ENCODE measurements at regions not wholly inside any gene's neighbourhood (a gene's known extent, or its start where the extent isn't known, plus 50 kb on each side); places are given as distances from the start of the nearest gene placed in this dataset.

- CTCF ChIA-PET: no interaction called here
- no peak overlapping the region for H3K4me3 ChIP-seq (ENCODE audit: low read depth, low read length)
- TF ChIP-seq ZNF707 (tag by site-specific recombination; IDR thresholded peaks at IDR 0.05) (no peak), ZNF501 (tag by site-specific recombination; IDR thresholded peaks at IDR 0.05) (no peak), ZEB2 (tag by site-specific recombination; IDR thresholded peaks at IDR 0.05) (no peak), CTCF (tag by site-specific recombination; IDR thresholded peaks at IDR 0.05) (no peak), ZNF366 (tag by site-specific recombination; conservative IDR thresholded peaks at IDR 0.05) (no peak), ZNF792 (tag by site-specific recombination; IDR thresholded peaks at IDR 0.05) (no peak)
- H3K4me1 ChIP-seq (ENCODE audit: control insufficient read depth, insufficient read depth, low read length): no peaks in the 10 kb centered on the region
- no peak overlapping the region for H3K27ac ChIP-seq (ENCODE audit: extremely low read depth, low read depth, low read length)
- H3K36me3 ChIP-seq (ENCODE audit: control insufficient read depth in 2 of 2, insufficient read depth in 1 of 2, low read length in 2 of 2): no peaks in the 10 kb centered on the region
- peaks cover 5% of the 10 kb centered on the region; the same call in 1 of the 2 replicates for H3K9me3 ChIP-seq (ENCODE audit: control insufficient read depth, insufficient read depth, low read depth, low read length)
- POLR2A ChIA-PET: no interaction called here
Observed at GRCh38 chr22:48104766-48105165, 1342.3 kb downstream of the TBC1D22A start.

GRCh38 chr22:48104102-48104738 lies 1341.8 kb downstream of the TBC1D22A start:
- Histone ChIP-seq H3K4me3 (ENCODE audit: low read depth, low read length) (no peak overlapping the region), H3K9me3 (ENCODE audit: control insufficient read depth, insufficient read depth, low read depth, low read length) (peaks cover 5% of the 10 kb centered on the region; the same call in 1 of the 2 replicates), H3K27ac (ENCODE audit: extremely low read depth, low read depth, low read length) (no peak overlapping the region), H3K4me1 (ENCODE audit: control insufficient read depth, insufficient read depth, low read length) (no peaks in the 10 kb centered on the region), H3K36me3 (ENCODE audit: control insufficient read depth in 2 of 2, insufficient read depth in 1 of 2, low read length in 2 of 2) (no peaks in the 10 kb centered on the region)
- ChIA-PET POLR2A (no interaction called here), CTCF (no interaction called here)
- TF ChIP-seq ZNF26 (tag by site-specific recombination; IDR thresholded peaks at IDR 0.05) (no peak), KLF7 (tag by site-specific recombination; IDR thresholded peaks at IDR 0.05; ENCODE audit: borderline replicate concordance) (no peak), ZNF596 (tag by site-specific recombination; IDR thresholded peaks at IDR 0.05) (no peak), ZNF423 (tag by site-specific recombination; IDR thresholded peaks at IDR 0.05) (no peak), ZNF488 (tag by site-specific recombination; IDR thresholded peaks at IDR 0.05) (no peak), HOXA7 (CRISPR knock-in tag; IDR thresholded peaks at IDR 0.05; ENCODE audit: borderline replicate concordance) (no peak), ZNF777 (tag by site-specific recombination; IDR thresholded peaks at IDR 0.05; ENCODE audit: borderline replicate concordance) (no peak)

- ChIA-PET CTCF (no interaction called here), POLR2A (no interaction called here)
- Histone ChIP-seq H3K4me3 (ENCODE audit: low read depth, low read length) (no peak overlapping the region), H3K36me3 (ENCODE audit: control insufficient read depth in 2 of 2, insufficient read depth in 1 of 2, low read length in 2 of 2) (no peaks in the 10 kb centered on the region), H3K27ac (ENCODE audit: extremely low read depth, low read depth, low read length) (no peak overlapping the region), H3K4me1 (ENCODE audit: control insufficient read depth, insufficient read depth, low read length) (no peaks in the 10 kb centered on the region), H3K9me3 (ENCODE audit: control insufficient read depth, insufficient read depth, low read depth, low read length) (peaks cover under 1% of the 10 kb centered on the region; the same call in 1 of the 2 replicates)
- no peak for TF ChIP-seq ZBTB11 (tag by site-specific recombination; conservative IDR thresholded peaks at IDR 0.05; ENCODE audit: low read depth)
- TF ChIP-seq ZNF214 (tag by site-specific recombination; IDR thresholded peaks at IDR 0.05; ENCODE audit: borderline replicate concordance): no peak
- TF ChIP-seq HOXA7 (CRISPR knock-in tag; IDR thresholded peaks at IDR 0.05; ENCODE audit: borderline replicate concordance): no peak
- TF ChIP-seq ZNF48 (tag by site-specific recombination; IDR thresholded peaks at IDR 0.05): no peak
- TF ChIP-seq ZNF248 (tag by site-specific recombination; IDR thresholded peaks at IDR 0.05): no peak
- TF ChIP-seq ZNF23 (tag by site-specific recombination; IDR thresholded peaks at IDR 0.05; ENCODE audit: borderline replicate concordance): no peak
- no peak for TF ChIP-seq ZBTB6 (tag by site-specific recombination; IDR thresholded peaks at IDR 0.05)
- no peak for TF ChIP-seq ZNF530 (tag by site-specific recombination; IDR thresholded peaks at IDR 0.05; ENCODE audit: low read depth)
- no peak for TF ChIP-seq ZNF274 (IDR thresholded peaks at IDR 0.05; ENCODE audit: low read length)
- no peak for TF ChIP-seq ZNF274 (tag by site-specific recombination; IDR thresholded peaks at IDR 0.05; ENCODE audit: borderline replicate concordance)
Observed at GRCh38 chr22:48103126-48103875, 1340.9 kb downstream of the TBC1D22A start.
